Stomach (tissue), 8 donors: ENCODE measurements at regions not wholly inside any gene's neighbourhood (a gene's known extent, or its start where the extent isn't known, plus 50 kb on each side); places are given as distances from the start of the nearest gene placed in this dataset.
A peak's percentile ranks its signal among the peaks of the same experiment; 100 is the strongest.
"Not testable (repeated sequence)": the region's sequence is repeated elsewhere in the genome, so short reads cannot be mapped to it uniquely, and the experiment has no call there.

ENCODE experiments used
- DNase-seq, 2 donors: peaks; one replicate each; pipeline versions ENCODE4 v3.0.0 to v3.0.0-alpha.2; 2013 to 2019
- H3K27ac ChIP-seq, 5 donors: fragments of 200-600 bp in 4 of 5; sonication (generic) in 4 of 5; one replicate each; pipeline ENCODE4 v1.5.1; 2013 to 2019; ENCODE audit warnings: mild to moderate bottlenecking in 1 of 5, moderate library complexity in 1 of 5
- H3K27me3 ChIP-seq, 3 donors: fragments of 200-600 bp; sonication (generic); one replicate each; pipeline ENCODE4 v1.5.1; 2017 to 2019; ENCODE audit warnings: mixed run types in 1 of 3
- H3K36me3 ChIP-seq, 4 donors: fragments of 200-600 bp; sonication (generic); 1 replicate in 3 of 4; 2 replicates in 1 of 4; pipeline ENCODE4 v1.5.1; 2016 to 2019
- H3K4me1 ChIP-seq, 4 donors: fragments of 200-600 bp; sonication (generic); one replicate each; pipeline ENCODE4 v1.5.1; 2016 to 2019
- H3K4me3 ChIP-seq, 4 donors: fragments of 200-600 bp; sonication (generic) in 3 of 4; one replicate each; pipeline ENCODE4 v1.5.1; 2016 to 2019; ENCODE audit warnings: mild to moderate bottlenecking in 1 of 4
- H3K9me3 ChIP-seq, 4 donors: fragments of 200-600 bp; sonication (generic); one replicate each; pipeline ENCODE4 v1.5.1; 2016 to 2019
- WGBS, 5 donors: extraction: QIAGEN DNeasy Blood & Tissue Kit in 3 of 5; methylation state at CpG; one replicate each; pipeline versions ENCODE4 v1.1.5 to v1.1.7; 2013 to 2018; 5-methylcytosine and 5-hydroxymethylcytosine counted together
- intact Hi-C: fragments of 100-400 bp; cut with DNase I; formaldehyde crosslinking; loops from one replicate; pipeline ENCODE4 v1.15.1; 2023; ENCODE audit warnings: low total_unique reads
- donor health status: healthy with polysubstance abuse.
- donor health status: Bipolar disorder and iron deficiency.
- donor health status: healthy.

GRCh38 chr5:176018598-176018997 lies 50.5 kb upstream of the THOC3 start:
- H3K27ac ChIP-seq = not testable (repeated sequence)

GRCh38 chr5:176020852-176021251 lies 52.7 kb upstream of the THOC3 start:
- H3K36me3 ChIP-seq, intact Hi-C loops, H3K27me3 ChIP-seq, H3K4me3 ChIP-seq, H3K27ac ChIP-seq, DNase-seq, H3K4me1 ChIP-seq, H3K9me3 ChIP-seq: not testable (repeated sequence)
- 67 to 91% (median 73%) methylated on average over 1 of the region's 4 CpGs; no CpG with 5 or more reads in 2 of the 5 donors for WGBS, 5 donors

More at GRCh38 chr5:176018598-176018997, 50.5 kb upstream of the THOC3 start:
- H3K27me3 ChIP-seq, DNase-seq, H3K4me3 ChIP-seq, intact Hi-C loops, H3K4me1 ChIP-seq, H3K36me3 ChIP-seq, H3K9me3 ChIP-seq: not testable (repeated sequence)
- WGBS, 5 donors = no CpG with 5 or more reads among the region's 2 CpGs

DNA sequence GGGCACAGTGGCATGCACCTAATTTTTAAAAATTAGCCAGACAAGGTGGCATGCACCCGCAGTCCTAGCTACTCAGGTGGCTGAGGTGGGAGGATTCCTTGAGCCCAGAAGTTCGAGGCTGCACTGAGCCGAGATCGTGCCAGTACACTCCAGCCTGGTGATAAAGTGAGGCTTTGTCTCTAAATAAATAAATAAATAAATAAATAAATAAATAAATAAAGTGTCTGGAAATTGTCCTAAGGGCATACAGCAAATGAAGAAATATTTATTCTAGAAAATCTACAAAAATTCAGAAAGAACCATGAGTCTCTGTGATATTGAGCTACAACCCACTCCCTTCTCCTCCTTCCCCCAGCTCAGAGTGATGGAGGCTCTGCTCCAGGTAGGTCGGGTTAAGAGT lies 55.4 kb upstream of the THOC3 start:
- WGBS, 5 donors = 71 to 94% (median 83%) methylated on average over 2 to 4 of the region's 5 CpGs
- H3K27ac ChIP-seq = not testable (repeated sequence)

GRCh38 chr5:176029445-176029844 lies 61.3 kb upstream of the THOC3 start:
- H3K27ac ChIP-seq, H3K27me3 ChIP-seq, intact Hi-C loops, DNase-seq, H3K4me3 ChIP-seq, H3K4me1 ChIP-seq, H3K36me3 ChIP-seq, H3K9me3 ChIP-seq: not testable (repeated sequence)
- 85 to 97% (median 92%) methylated on average over 3 to 5 of the region's 7 CpGs for WGBS, 5 donors

More for the DNA sequence above, 55.4 kb upstream of the THOC3 start:
- H3K27me3 ChIP-seq, intact Hi-C loops, H3K36me3 ChIP-seq, H3K4me3 ChIP-seq, H3K4me1 ChIP-seq, DNase-seq, H3K9me3 ChIP-seq: not testable (repeated sequence)

- H3K4me1 ChIP-seq, H3K9me3 ChIP-seq, H3K27ac ChIP-seq, intact Hi-C loops, H3K4me3 ChIP-seq, H3K27me3 ChIP-seq, H3K36me3 ChIP-seq, DNase-seq: not testable (repeated sequence)
- WGBS, 5 donors = 33% methylated on average over 1 of the region's 6 CpGs; no CpG with 5 or more reads in 4 of the 5 donors
These were observed 62.4 kb upstream of the THOC3 start for GRCh38 chr5:176030361-176031117.

- H3K36me3 ChIP-seq, H3K9me3 ChIP-seq, intact Hi-C loops, H3K27me3 ChIP-seq, H3K4me3 ChIP-seq, H3K27ac ChIP-seq, H3K4me1 ChIP-seq, DNase-seq: not testable (repeated sequence)
- 14 to 39% methylated on average over 1 to 3 of the region's 3 CpGs; no CpG with 5 or more reads in 3 of the 5 donors for WGBS, 5 donors
These were observed 63.0 kb upstream of the THOC3 start for GRCh38 chr5:176031118-176031510.

- H3K9me3 ChIP-seq, H3K36me3 ChIP-seq, intact Hi-C loops, H3K27ac ChIP-seq, DNase-seq, H3K27me3 ChIP-seq, H3K4me1 ChIP-seq, H3K4me3 ChIP-seq: not testable (repeated sequence)
- WGBS, 5 donors = 43 to 90% (median 83%) methylated on average over 1 to 2 of the region's 3 CpGs; no CpG with 5 or more reads in 1 of the 5 donors
These were observed 65.1 kb upstream of the THOC3 start for GRCh38 chr5:176033186-176033585.

GRCh38 chr5:176034407-176035200 lies 66.5 kb upstream of the THOC3 start:
- intact Hi-C loops, H3K4me1 ChIP-seq, H3K4me3 ChIP-seq, H3K9me3 ChIP-seq, H3K36me3 ChIP-seq, H3K27me3 ChIP-seq, H3K27ac ChIP-seq: not testable (repeated sequence)
- peak in 1 of 2 donors; percentile 45 for DNase-seq
- whole genome bisulfite sequencing, 5 donors = 79 to 90% (median 84%) methylated on average over 1 to 9 of the region's 15 CpGs; no CpG with 5 or more reads in 1 of the 5 donors

GRCh38 chr5:176035201-176035530 lies 67.1 kb upstream of the THOC3 start:
- H3K4me3 ChIP-seq, H3K27ac ChIP-seq, H3K9me3 ChIP-seq, H3K27me3 ChIP-seq, H3K4me1 ChIP-seq, intact Hi-C loops, DNase-seq, H3K36me3 ChIP-seq: not testable (repeated sequence)
- WGBS, 5 donors = 94 to 100% (median 96%) methylated on average over 3 to 12 of the region's 12 CpGs; no CpG with 5 or more reads in 1 of the 5 donors

DNA sequence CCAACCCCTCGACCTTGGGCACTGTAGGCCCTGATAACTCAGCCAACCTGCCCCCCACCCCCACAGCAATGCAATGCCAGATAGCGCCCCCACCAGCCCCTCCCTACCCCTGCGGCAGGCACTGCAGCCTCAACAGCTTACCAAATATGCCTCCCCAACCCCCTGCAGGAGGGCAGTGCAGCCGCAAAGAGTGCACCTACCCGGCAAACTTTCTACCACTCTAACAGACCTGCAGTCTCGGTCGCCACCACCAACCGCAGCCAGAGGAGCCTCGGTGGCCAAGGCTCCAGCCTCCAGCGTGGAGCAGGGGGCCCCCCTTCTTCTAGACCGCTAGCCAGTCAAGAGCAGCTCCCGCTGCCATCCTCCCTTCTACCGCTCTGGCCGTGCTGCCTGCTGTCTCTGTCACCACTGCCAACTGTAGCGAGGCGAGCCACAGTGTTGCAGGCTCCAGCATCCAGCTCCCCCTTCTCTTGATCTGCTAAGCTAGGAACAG lies 67.7 kb upstream of the THOC3 start:
- H3K27ac ChIP-seq, intact Hi-C loops, DNase-seq, H3K4me3 ChIP-seq, H3K4me1 ChIP-seq, H3K9me3 ChIP-seq, H3K36me3 ChIP-seq, H3K27me3 ChIP-seq: not testable (repeated sequence)
- WGBS, 5 donors = 84 to 94% (median 91%) methylated on average over 7 to 16 of the region's 16 CpGs

DNA sequence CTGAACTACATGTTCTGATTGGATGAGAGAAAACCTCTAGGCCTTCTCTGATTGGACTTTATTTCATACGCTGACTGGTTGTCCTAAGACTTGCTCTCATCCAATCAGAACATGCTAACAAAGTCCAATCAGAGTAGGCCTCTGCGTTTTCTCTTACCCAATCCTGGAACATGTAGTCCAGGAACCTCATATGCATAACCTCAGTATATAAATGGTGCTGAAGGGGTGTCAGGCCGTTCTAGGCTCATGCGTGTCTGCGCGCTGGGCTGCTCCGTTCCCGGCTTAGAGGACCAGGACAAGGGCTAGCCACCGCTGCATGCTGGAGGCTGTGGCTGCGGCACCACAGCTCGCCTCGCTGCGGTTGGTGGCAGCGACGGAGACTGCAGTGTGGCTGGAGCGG lies 68.3 kb upstream of the THOC3 start:
- H3K4me1 ChIP-seq, H3K27ac ChIP-seq, H3K9me3 ChIP-seq, DNase-seq, H3K36me3 ChIP-seq, H3K27me3 ChIP-seq, H3K4me3 ChIP-seq, intact Hi-C loops: not testable (repeated sequence)
- 73 to 87% (median 80%) methylated on average over 8 to 15 of the region's 16 CpGs for WGBS, 5 donors

GRCh38 chr5:176037190-176037589 lies 69.1 kb upstream of the THOC3 start:
- 77 to 84% (median 79%) methylated on average over 5 of the region's 5 CpGs for WGBS, 5 donors
- DNase-seq, H3K27me3 ChIP-seq, H3K36me3 ChIP-seq, H3K27ac ChIP-seq, H3K4me1 ChIP-seq, H3K9me3 ChIP-seq, intact Hi-C loops, H3K4me3 ChIP-seq: not testable (repeated sequence)
